ENCODE measurements at regions not wholly inside any gene's neighbourhood (a gene's known extent, or its start where the extent isn't known, plus 50 kb on each side); places are given as distances from the start of the nearest gene placed in this dataset.

DNA sequence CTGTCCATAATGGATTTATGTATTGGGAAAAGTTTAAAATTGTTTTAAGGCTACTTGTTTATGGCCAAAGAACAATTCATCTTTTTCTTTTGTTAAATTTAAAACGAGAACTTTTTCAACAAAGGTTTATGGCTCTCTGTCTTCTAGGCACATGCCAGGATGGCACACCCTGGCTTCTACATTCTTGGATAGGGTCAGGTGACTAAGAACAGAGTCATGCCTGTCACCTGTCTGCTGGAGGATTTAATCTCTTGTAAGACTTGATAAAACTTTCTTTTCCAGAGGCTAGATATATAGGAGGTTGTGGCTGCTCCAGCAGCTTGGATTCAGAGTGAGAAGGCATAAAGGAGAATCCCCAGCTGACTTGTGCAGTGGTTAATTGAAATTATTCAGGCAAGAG is 915.4 kb downstream of the GATA3 start:
- Histone ChIP-seq H2AFZ (ENCODE audit: low read depth, low read length) (no peak overlapping the region), H3K27ac (ENCODE audit: low read depth, low read length) (no peak overlapping the region), H4K20me1 (ENCODE audit: insufficient read depth, low read length) (no peaks in the 10 kb centered on the region), H3K79me2 (ENCODE audit: insufficient read depth, low read length) (no peaks in the 10 kb centered on the region), H3K36me3 (ENCODE audit: insufficient read depth, low read length) (no peaks in the 10 kb centered on the region), H3K4me3 (ENCODE audit: insufficient read depth, low read depth, low read length) (no peak overlapping the region), H3K27me3 (ENCODE audit: insufficient read depth, low read length) (no peaks in the 10 kb centered on the region), H3K4me2 (ENCODE audit: low read length) (no peak overlapping the region), H3K9me3 (ENCODE audit: insufficient read depth, low read depth, low read length) (peaks cover 4% of the 10 kb centered on the region), H3K9ac (ENCODE audit: low read length) (no peak overlapping the region), H3K4me1 (ENCODE audit: insufficient read depth, low read length) (no peaks in the 10 kb centered on the region)
- Mint-ChIP-seq H3K4me1 (ENCODE audit: low read depth, unreplicated experiment) (no peaks in the 10 kb centered on the region), H3K4me3 (ENCODE audit: unreplicated experiment) (no peak overlapping the region), H3K36me3 (ENCODE audit: low read depth, unreplicated experiment) (no peaks in the 10 kb centered on the region), H3K27me3 (ENCODE audit: low read depth, unreplicated experiment) (no peaks in the 10 kb centered on the region), H3K27ac (ENCODE audit: unreplicated experiment) (no peak overlapping the region), H3K9me3 (ENCODE audit: unreplicated experiment) (no peaks in the 10 kb centered on the region)
- no peak for DNase-seq (ENCODE audit: low read depth)
- TF ChIP-seq CTCF (IDR thresholded peaks at IDR 0.05; ENCODE audit: insufficient read depth, low read depth, low read length) (no peak), EZH2 (IDR thresholded peaks at IDR 0.05; ENCODE audit: insufficient read depth, low read length) (no peak)
- no peak for FAIRE-seq

GRCh38 chr10:8975535-8975934 is 921.0 kb downstream of the GATA3 start:
- no peak overlapping the region for H2AFZ ChIP-seq (ENCODE audit: low read depth, low read length)
- H3K36me3 ChIP-seq (ENCODE audit: insufficient read depth, low read length), result no peaks in the 10 kb centered on the region
- no peak overlapping the region for H3K27ac ChIP-seq (ENCODE audit: low read depth, low read length)
- FAIRE-seq, result no peak
- no peaks in the 10 kb centered on the region for H3K79me2 ChIP-seq (ENCODE audit: insufficient read depth, low read length)
- no peaks in the 10 kb centered on the region for H3K27me3 ChIP-seq (ENCODE audit: insufficient read depth, low read length)
- H3K9me3 Mint-ChIP-seq (ENCODE audit: unreplicated experiment), result no peaks in the 10 kb centered on the region
- no peak overlapping the region for H3K4me3 Mint-ChIP-seq (ENCODE audit: unreplicated experiment)
- H3K27ac Mint-ChIP-seq (ENCODE audit: unreplicated experiment), result no peak overlapping the region
- no peaks in the 10 kb centered on the region for H3K4me1 Mint-ChIP-seq (ENCODE audit: low read depth, unreplicated experiment)
- no peaks in the 10 kb centered on the region for H3K27me3 Mint-ChIP-seq (ENCODE audit: low read depth, unreplicated experiment)
- no peak overlapping the region for H3K4me2 ChIP-seq (ENCODE audit: low read length)
- DNase-seq (ENCODE audit: low read depth), result no peak
- H3K9me3 ChIP-seq (ENCODE audit: insufficient read depth, low read depth, low read length), result peaks cover 4% of the 10 kb centered on the region
- H4K20me1 ChIP-seq (ENCODE audit: insufficient read depth, low read length), result no peaks in the 10 kb centered on the region
- H3K4me1 ChIP-seq (ENCODE audit: insufficient read depth, low read length), result no peaks in the 10 kb centered on the region
- H3K9ac ChIP-seq (ENCODE audit: low read length), result no peak overlapping the region
- TF ChIP-seq EZH2 (IDR thresholded peaks at IDR 0.05; ENCODE audit: insufficient read depth, low read length) (no peak), CTCF (IDR thresholded peaks at IDR 0.05; ENCODE audit: insufficient read depth, low read depth, low read length) (no peak)
- no peaks in the 10 kb centered on the region for H3K36me3 Mint-ChIP-seq (ENCODE audit: low read depth, unreplicated experiment)
- H3K4me3 ChIP-seq (ENCODE audit: insufficient read depth, low read depth, low read length), result no peak overlapping the region

DNA sequence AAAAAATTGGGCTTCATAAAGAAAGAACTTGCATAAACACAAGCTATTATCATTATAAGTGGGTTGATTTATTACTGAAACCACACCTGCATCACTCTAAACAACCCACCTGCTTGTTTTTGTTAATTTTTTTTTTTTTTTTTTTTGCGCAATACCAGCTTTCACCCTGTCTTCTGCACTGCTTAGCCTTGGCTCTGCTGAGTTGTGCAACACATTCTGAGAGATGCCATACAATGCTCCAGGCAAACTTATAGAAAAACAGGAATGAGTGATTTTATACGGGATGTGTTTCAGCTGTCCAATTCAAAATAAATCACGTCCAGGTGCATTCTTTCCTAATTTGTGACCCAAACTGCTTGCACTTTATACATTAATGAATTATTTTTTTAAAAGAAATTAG is 923.6 kb downstream of the GATA3 start:
- Histone ChIP-seq H4K20me1 (ENCODE audit: insufficient read depth, low read length) (no peaks in the 10 kb centered on the region), H3K9me3 (ENCODE audit: insufficient read depth, low read depth, low read length) (peaks cover 1% of the 10 kb centered on the region), H2AFZ (ENCODE audit: low read depth, low read length) (no peak overlapping the region), H3K36me3 (ENCODE audit: insufficient read depth, low read length) (no peaks in the 10 kb centered on the region), H3K4me1 (ENCODE audit: insufficient read depth, low read length) (no peaks in the 10 kb centered on the region), H3K4me3 (ENCODE audit: insufficient read depth, low read depth, low read length) (no peak overlapping the region), H3K4me2 (ENCODE audit: low read length) (no peak overlapping the region), H3K79me2 (ENCODE audit: insufficient read depth, low read length) (no peaks in the 10 kb centered on the region), H3K9ac (ENCODE audit: low read length) (no peak overlapping the region), H3K27me3 (ENCODE audit: insufficient read depth, low read length) (no peaks in the 10 kb centered on the region), H3K27ac (ENCODE audit: low read depth, low read length) (no peak overlapping the region)
- DNase-seq (ENCODE audit: low read depth) (no peak), FAIRE-seq (no peak)
- TF ChIP-seq EZH2 (IDR thresholded peaks at IDR 0.05; ENCODE audit: insufficient read depth, low read length) (no peak), CTCF (IDR thresholded peaks at IDR 0.05; ENCODE audit: insufficient read depth, low read depth, low read length) (no peak)
- Mint-ChIP-seq H3K4me1 (ENCODE audit: low read depth, unreplicated experiment) (no peaks in the 10 kb centered on the region), H3K27ac (ENCODE audit: unreplicated experiment) (no peak overlapping the region), H3K4me3 (ENCODE audit: unreplicated experiment) (no peak overlapping the region), H3K36me3 (ENCODE audit: low read depth, unreplicated experiment) (no peaks in the 10 kb centered on the region), H3K27me3 (ENCODE audit: low read depth, unreplicated experiment) (no peaks in the 10 kb centered on the region), H3K9me3 (ENCODE audit: unreplicated experiment) (no peaks in the 10 kb centered on the region)
